COLO668 (cell line): ENCODE measurements at regions not wholly inside any gene's neighbourhood (a gene's known extent, or its start where the extent isn't known, plus 50 kb on each side); places are given as distances from the start of the nearest gene placed in this dataset.

Experiments used
- DNase-seq: peaks from one replicate; lab custom pipeline; 2025; ENCODE audit not compliant: unreplicated experiment; lab: John Stamatoyannopoulos, UW

GRCh38 chr6:159100395-159101182 lies 55.8 kb upstream of the TAGAP start:
- DNase-seq = no peak

GRCh38 chr6:159099961-159100360 lies 55.2 kb upstream of the TAGAP start:
- DNase-seq = no peak

GRCh38 chr6:159099276-159099675 lies 54.5 kb upstream of the TAGAP start:
- DNase-seq = no peak

- no peak for DNase-seq
Observed at GRCh38 chr6:159098636-159099106, 53.9 kb upstream of the TAGAP start.

GRCh38 chr6:159097256-159097655 lies 52.5 kb upstream of the TAGAP start:
- DNase-seq = no peak

- DNase-seq = no peak
Observed at GRCh38 chr6:159095616-159096015, 50.8 kb upstream of the TAGAP start.

- DNase-seq = no peak
Observed at GRCh38 chr6:159094444-159095252, 49.9 kb upstream of the TAGAP start.
